Panc1 (cell line): ENCODE measurements at regions not wholly inside any gene's neighbourhood (a gene's known extent, or its start where the extent isn't known, plus 50 kb on each side); places are given as distances from the start of the nearest gene placed in this dataset.

Source experiments
- CTCF ChIP-seq: fragments of 450-650 bp; IDR thresholded peaks from 2 replicates; pipeline ENCODE4 v1.5.1; 2017; ENCODE audit warnings: mild to moderate bottlenecking
- POLR2AphosphoS5 ChIP-seq: IDR thresholded peaks from 2 replicates; pipeline ENCODE4 v1.6.1; 2012; ENCODE audit warnings: mild to moderate bottlenecking, low read depth, low read length, moderate library complexity
- TCF7L2 ChIP-seq: IDR thresholded peaks from 2 replicates; pipeline ENCODE4 v1.6.1; 2011; ENCODE audit warnings: mild to moderate bottlenecking, low read depth, low read length, inconsistent platforms

DNA sequence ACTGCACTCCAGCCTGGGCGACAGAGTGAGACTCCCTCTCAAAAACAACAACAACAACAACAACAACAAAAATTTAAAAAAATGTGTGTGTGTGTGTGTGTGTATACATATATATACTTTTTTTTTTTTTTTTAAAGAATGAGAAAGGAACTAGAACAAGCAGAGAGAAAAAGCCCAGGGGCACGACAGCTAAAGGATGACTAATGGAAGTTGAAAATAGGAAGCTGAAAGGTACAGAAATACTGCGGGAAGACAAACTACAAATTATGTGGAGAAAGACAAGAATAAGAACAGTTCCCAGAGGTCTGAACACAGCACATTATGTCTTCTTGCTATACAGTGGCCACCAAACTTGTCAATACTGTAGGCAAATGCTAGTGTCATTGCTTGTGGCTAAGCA, 141.9 kb upstream of the PRSS1 start:
- TF ChIP-seq CTCF (no peak), TCF7L2 (no peak), POLR2AphosphoS5 (no peak)
